HuH-7.5 (cell line): ENCODE measurements at regions not wholly inside any gene's neighbourhood (a gene's known extent, or its start where the extent isn't known, plus 50 kb on each side); places are given as distances from the start of the nearest gene placed in this dataset.

ENCODE experiments used
- DNase-seq: peaks from one replicate; pipeline ENCODE4 v3.0.0; 2011; ENCODE audit warnings: low spot score

DNA sequence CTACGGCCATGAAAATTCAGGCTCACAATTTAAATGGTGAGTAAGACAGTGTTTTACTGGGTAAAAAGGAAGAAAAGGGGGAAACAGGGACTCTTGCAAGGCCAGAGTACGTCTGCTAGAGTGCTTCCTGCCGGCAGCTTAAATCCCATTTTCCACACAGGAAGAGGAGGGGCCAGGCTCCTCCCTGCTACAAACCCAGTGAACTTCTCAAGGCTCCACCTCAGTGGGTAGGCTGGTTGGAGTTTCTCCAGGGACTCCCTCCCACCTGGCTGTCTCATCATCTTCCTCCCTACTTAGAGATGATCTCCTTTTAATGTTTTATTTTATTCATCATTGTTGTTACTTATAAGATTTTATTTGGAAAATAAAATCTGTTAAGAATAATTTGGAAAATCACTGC, 62.6 kb upstream of the SEMA3C start:
- DNase-seq = no peak

- no peak for DNase-seq
Observed at GRCh38 chr7:80977751-80978150, 58.9 kb upstream of the SEMA3C start.

DNA sequence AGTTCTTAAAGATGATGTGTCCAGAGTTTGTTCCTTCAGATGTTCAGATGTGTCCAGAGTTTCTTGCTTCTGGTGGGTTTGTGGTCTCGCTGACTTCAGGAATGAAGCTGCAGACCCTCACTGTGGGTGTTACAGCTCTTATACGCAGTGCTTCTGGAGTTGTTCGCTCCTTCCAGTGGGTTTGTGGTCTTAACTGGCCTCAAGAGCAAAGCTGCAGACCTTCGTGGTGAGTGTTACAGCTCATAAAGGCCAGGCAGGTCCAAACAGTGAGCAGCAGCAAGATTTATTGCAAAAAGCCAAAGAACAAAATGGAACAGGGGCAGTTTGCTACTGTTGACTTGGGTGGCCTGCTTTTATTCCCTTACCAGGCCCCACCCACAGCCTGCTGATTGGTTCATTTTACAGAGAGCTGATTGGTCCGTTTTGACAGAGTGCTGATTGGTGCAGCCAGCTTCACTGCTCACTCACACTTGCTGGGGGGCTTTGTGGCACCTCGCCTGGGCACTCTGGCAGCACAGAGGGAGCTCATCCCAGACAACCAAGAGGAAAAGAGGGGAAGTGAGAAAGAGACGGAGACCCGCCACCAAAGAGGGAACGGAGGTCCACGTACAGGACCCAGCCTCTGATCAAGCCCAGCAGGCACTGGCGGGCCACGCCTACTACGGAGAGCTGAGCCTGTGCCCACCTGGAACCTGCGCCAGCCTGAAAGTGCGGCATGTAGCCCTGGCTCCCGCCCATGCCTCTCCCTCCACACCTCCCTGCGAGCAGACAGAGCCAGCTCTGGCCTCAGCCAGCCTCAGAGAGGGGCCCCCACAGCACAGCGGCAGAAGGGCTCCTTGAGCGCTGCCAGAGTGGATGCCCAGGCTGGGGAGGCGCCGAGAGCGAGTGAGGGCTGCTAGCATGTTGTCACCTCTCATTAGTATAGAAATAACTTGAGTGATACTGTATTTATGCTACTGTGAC, 55.8 kb upstream of the SEMA3C start:
- DNase-seq = no peak

DNA sequence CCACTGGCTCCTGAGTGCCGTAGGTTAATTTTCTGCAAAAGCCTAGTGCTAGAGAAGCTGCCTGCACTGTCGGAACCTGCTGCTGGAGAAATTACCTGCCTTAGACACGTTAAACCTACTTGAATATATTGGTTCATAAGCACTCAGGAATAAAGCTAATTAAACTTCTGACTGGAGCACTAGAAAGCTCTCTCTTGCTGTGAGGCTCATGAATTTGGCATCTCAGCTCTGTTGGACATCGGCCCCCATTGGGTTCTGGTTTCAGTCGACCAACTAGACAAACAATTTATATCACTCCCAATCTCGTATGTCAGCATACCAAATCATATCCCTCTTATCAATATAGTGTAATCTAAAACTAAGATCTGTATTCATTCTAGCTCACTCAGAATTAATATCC, 52.4 kb upstream of the SEMA3C start:
- DNase-seq = no peak
